GM18951 (cell line): ENCODE measurements at regions not wholly inside any gene's neighbourhood (a gene's known extent, or its start where the extent isn't known, plus 50 kb on each side); places are given as distances from the start of the nearest gene placed in this dataset.
"Not testable (repeated sequence)": the region's sequence is repeated elsewhere in the genome, so short reads cannot be mapped to it uniquely, and the experiment has no call there.

Source experiments
- POLR2A ChIP-seq: IDR thresholded peaks from 4 replicates; pipeline ENCODE4 v1.6.1; 2011; ENCODE audit warnings: mild to moderate bottlenecking; ENCODE audit not compliant: insufficient read length, insufficient read depth; ENCODE audit errors: extremely low read depth
- in situ Hi-C: fragments of 300-500 bp; cut with MboI; formaldehyde crosslinking; loops from one replicate; pipeline ENCODE4 v1.12.0; 2022; ENCODE audit warnings: low sequenced_read_pairs, mixed read lengths, inconsistent platforms; ENCODE audit not compliant: unreplicated experiment

- no peak for TF ChIP-seq POLR2A
- in situ Hi-C loops = no loop called here
Measured at GRCh38 chr14:62439210-62439609, 606.0 kb downstream of the KCNH5 start.

GRCh38 chr14:62443796-62444195 is 601.5 kb downstream of the KCNH5 start:
- TF ChIP-seq POLR2A = no peak
- in situ Hi-C loops = no loop called here

DNA sequence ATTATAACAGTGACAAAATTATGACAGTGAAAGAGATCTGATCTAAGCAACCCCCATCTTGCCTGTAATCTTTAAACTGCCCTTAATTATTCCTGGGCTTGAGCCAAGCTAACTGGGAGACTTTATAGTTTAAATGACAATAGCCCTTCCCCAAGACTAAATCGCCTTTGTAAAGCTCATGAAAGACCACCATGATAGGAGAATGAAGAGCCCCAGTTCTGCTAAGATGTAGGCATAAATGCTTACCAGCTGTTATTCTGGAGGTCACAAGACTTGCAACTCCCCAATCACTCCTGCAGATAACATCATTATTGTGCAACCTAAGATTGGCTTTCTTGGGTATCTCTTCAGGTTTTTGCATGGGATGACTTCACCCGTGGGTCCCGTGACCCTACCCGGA is 599.7 kb downstream of the KCNH5 start:
- TF ChIP-seq POLR2A = no peak
- in situ Hi-C loops = no loop called here

- in situ Hi-C loops = no loop called here
- TF ChIP-seq POLR2A = no peak
Measured at GRCh38 chr14:62451221-62451620, 594.0 kb downstream of the KCNH5 start.

GRCh38 chr14:62453226-62453625 is 592.0 kb downstream of the KCNH5 start:
- in situ Hi-C loops = no loop called here
- TF ChIP-seq POLR2A = no peak

GRCh38 chr14:62455446-62455845 is 589.8 kb downstream of the KCNH5 start:
- in situ Hi-C loops = no loop called here
- no peak for TF ChIP-seq POLR2A

GRCh38 chr14:62462988-62463387 is 582.3 kb downstream of the KCNH5 start:
- in situ Hi-C loops = no loop called here
- no peak for TF ChIP-seq POLR2A

DNA sequence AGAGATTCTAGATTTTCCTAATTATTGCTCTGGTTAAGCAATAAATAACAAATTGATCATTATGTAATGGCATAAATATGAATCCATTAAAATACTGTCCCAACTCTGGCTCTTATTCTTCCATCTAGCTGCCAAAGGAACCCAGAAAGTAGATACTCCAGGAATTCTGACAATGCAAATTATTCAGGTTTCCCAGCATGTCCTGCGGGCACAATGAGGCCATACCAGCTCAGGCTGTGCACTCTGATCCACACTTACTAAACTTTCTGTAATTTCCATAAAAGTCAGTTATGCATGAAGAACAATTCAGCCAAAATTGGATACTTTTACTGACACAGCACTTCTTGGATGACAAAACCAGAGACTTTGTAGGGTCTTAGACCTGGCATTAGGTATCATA is 576.3 kb downstream of the KCNH5 start:
- no peak for TF ChIP-seq POLR2A
- in situ Hi-C loops = no loop called here

- TF ChIP-seq POLR2A = no peak
- in situ Hi-C loops = no loop called here
Measured at GRCh38 chr14:62470935-62471334, 574.3 kb downstream of the KCNH5 start.

DNA sequence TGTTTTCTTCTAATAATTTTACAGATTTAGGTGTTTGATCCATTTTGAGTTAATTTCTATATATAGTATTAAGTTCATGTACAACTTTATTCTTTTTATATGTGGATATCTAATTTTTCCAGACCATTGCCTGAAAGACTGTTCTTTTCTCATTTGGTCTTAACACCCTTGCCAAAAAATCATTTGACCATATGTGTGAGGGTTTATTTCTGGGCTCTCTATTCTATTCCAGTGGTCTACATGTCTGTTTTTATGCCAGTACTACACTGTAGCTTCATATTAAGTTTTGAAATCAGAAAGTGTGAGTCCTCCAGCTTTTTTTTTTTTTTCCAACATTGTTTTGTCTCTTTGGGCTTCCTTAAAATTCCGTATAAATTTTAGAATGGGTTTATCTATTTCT is 554.1 kb downstream of the KCNH5 start:
- in situ Hi-C loops = no loop called here
- no peak for TF ChIP-seq POLR2A

DNA sequence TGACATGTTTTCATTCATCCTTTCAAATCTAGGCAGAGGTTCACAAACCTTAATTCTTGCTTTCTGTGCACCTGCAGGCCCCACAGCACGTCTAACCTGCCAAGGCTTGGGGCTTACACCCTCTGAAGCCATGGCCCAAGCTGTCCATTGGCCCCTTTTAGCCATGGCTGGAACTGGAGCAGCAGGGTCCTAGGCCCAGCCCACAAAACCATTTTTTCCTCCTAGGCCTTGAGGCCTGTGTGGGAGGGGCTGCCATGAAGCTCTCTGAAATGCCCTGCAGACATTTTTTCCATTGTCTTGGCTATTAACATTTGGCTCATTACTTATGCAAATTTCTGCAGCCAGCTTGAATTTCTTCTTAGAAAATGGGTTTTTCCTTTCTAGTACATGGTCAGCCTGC is 547.5 kb downstream of the KCNH5 start:
- in situ Hi-C loops = no loop called here
- no peak for TF ChIP-seq POLR2A

DNA sequence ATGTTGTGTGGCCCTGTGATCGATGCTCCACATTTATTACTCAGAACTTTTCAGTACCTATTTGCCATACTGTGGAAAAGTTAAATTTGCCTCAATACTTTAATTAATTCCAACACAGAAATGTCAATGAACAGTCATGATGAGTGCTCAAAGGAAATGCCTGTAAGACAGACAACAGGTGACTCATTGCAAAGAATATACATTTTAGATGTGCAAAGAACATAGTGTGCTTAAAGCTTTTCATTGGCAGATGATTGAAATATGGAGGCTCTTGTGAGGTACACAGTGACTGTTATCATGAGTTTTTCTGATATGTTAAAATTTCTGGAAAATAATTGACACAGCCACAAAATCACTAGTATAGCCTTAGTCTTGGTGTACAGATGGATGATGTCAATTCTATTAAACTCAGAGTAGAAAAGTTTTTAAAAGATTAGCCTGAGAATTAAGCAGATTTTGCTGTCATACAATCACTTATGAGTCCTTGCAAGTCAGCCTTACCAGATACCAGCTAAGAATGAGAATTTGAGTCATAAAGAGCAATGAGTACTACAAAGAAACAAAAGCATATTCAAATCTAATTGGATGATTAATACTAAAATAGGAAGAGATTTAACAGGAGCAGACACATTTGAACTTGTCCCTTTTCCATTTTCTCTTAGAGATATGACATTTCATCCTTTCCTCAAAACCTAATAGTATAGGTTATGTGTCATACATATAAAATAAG is 544.1 kb downstream of the KCNH5 start:
- in situ Hi-C loops = no loop called here
- no peak for TF ChIP-seq POLR2A

DNA sequence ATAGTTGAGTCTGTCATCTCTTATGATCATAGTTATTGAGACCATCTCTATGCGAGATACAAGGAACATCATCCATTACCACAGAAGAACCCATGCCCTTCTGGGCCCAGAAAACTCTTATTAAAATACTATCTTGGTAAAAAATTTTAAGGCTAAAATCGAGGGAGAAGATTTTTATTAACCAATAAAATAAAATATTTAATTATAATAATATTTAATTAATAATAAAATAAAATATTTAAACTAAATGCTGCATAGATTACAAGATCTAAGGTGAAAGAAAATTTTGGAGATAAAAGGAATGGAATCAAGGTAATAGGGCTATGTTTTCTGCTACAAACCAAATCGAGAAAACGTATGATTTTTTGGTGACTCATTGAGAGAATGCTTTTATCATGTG is 540.2 kb downstream of the KCNH5 start:
- TF ChIP-seq POLR2A = no peak
- in situ Hi-C loops = no loop called here

- in situ Hi-C loops = not testable (repeated sequence)
Measured at GRCh38 chr14:62521309-62521708, 523.9 kb downstream of the KCNH5 start.

- TF ChIP-seq POLR2A = no peak
- in situ Hi-C loops = no loop called here
Measured at GRCh38 chr14:62528296-62528695, 517.0 kb downstream of the KCNH5 start.

DNA sequence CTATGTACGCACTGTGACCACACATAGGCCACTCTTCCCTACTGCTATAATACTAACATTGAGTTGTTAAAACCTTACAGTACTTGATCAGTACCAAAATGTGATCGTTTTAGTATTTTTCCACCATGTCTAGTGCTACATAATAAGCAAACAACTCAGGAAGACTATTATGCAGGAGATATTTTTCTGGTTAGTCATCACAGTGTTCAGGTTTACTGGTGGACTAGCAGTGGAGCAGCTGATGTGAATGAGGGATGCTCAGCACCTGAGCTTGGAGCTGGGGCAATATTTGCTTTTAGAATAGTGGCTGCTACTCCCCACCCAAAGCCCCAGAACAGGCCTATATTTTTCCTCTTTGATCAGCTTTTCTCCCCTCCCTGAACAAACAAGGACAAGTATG is 513.1 kb downstream of the KCNH5 start:
- in situ Hi-C loops = no loop called here

More for the DNA sequence above, 513.1 kb downstream of the KCNH5 start:
- no peak for TF ChIP-seq POLR2A
